GM23338 (cell line): ENCODE measurements at regions not wholly inside any gene's neighbourhood (a gene's known extent, or its start where the extent isn't known, plus 50 kb on each side); places are given as distances from the start of the nearest gene placed in this dataset.

ENCODE experiments used
- ATAC-seq: fragments of 200-7000 bp; cut with Tn5 transposase; 3 replicates; pipeline ENCODE4 v1.9.1; 2020
- DNase-seq: peaks from one replicate; pipeline ENCODE4 v3.0.0-alpha.2; 2015; ENCODE audit warnings: low spot score
- H2AFZ ChIP-seq: fragments of 200-600 bp; sonication (generic); 2 replicates; pipeline ENCODE4 v1.8.0; 2016; ENCODE audit warnings: antibody characterized with exemption, mild to moderate bottlenecking, moderate library complexity
- H3F3A ChIP-seq: fragments of 200-600 bp; sonication (generic); replicated peaks from 2 replicates; pipeline ENCODE4 v1.8.0; 2017; ENCODE audit warnings: antibody characterized with exemption, mixed run types, low read depth
- H3K27ac ChIP-seq: fragments of 200-600 bp; sonication (generic); 2 replicates; pipeline ENCODE4 v1.6.1; 2016; ENCODE audit warnings: low read depth
- H3K27me3 ChIP-seq: fragments of 200-600 bp; sonication (generic); 2 replicates; pipeline ENCODE4 v1.8.0; 2016; ENCODE audit warnings: mild to moderate bottlenecking, mixed run types, moderate library complexity; ENCODE audit not compliant: insufficient read depth
- H3K36me3 ChIP-seq: fragments of 200-600 bp; sonication (generic); 2 replicates; pipeline ENCODE4 v1.8.0; 2016; ENCODE audit warnings: mild to moderate bottlenecking; ENCODE audit not compliant: insufficient read depth
- H3K4me1 ChIP-seq: fragments of 200-600 bp; sonication (generic); 2 replicates; pipeline ENCODE4 v1.8.0; 2016; ENCODE audit warnings: mild to moderate bottlenecking, moderate library complexity; ENCODE audit not compliant: insufficient read depth
- H3K4me2 ChIP-seq: fragments of 200-600 bp; sonication (generic); 2 replicates; pipeline ENCODE4 v1.7.1; 2017; ENCODE audit warnings: mixed run types
- H3K4me3 ChIP-seq: fragments of 200-600 bp; sonication (generic); 2 replicates; pipeline ENCODE4 v1.6.1; 2016; ENCODE audit warnings: mixed run types
- H3K79me2 ChIP-seq: fragments of 200-600 bp; sonication (generic); replicated peaks from 2 replicates; pipeline ENCODE4 v1.8.0; 2017; ENCODE audit warnings: mild to moderate bottlenecking; ENCODE audit not compliant: insufficient read depth
- H3K9me2 ChIP-seq: fragments of 200-600 bp; sonication (generic); 2 replicates; pipeline ENCODE4 v1.8.0; 2017; ENCODE audit not compliant: insufficient read depth
- H4K20me1 ChIP-seq: fragments of 200-600 bp; sonication (generic); replicated peaks from 2 replicates; pipeline ENCODE4 v1.8.0; 2017; ENCODE audit warnings: mild to moderate bottlenecking; ENCODE audit not compliant: insufficient read depth
- H3K27ac Mint-ChIP-seq: 2 replicates; pipeline ENCODE4 v1.8.0; 2020; ENCODE audit warnings: inconsistent platforms, mild to moderate bottlenecking, moderate library complexity, mixed read lengths
- H3K27me3 Mint-ChIP-seq: 3 replicates; pipeline ENCODE4 v1.8.0; 2022; ENCODE audit warnings: low read depth, mild to moderate bottlenecking, moderate library complexity, mixed read lengths, inconsistent platforms; ENCODE audit not compliant: insufficient read depth, poor library complexity
- H3K36me3 Mint-ChIP-seq: 3 replicates; pipeline ENCODE4 v1.8.0; 2021; ENCODE audit warnings: low read depth, mild to moderate bottlenecking, inconsistent platforms, moderate library complexity, mixed read lengths
- H3K4me1 Mint-ChIP-seq: 3 replicates; pipeline ENCODE4 v1.8.0; 2020; ENCODE audit warnings: mild to moderate bottlenecking, inconsistent platforms, mixed read lengths
- H3K4me3 Mint-ChIP-seq: 3 replicates; pipeline ENCODE4 v1.8.0; 2021; ENCODE audit warnings: moderate library complexity, mild to moderate bottlenecking, inconsistent platforms, mixed read lengths
- H3K9me3 Mint-ChIP-seq: 3 replicates; pipeline ENCODE4 v1.8.0; 2020; ENCODE audit warnings: moderate library complexity, mild to moderate bottlenecking, inconsistent platforms, mixed read lengths
- CTCF ChIP-seq, 2 experiments: fragments of 200-600 bp in 1 of 2; sonication (generic) in 1 of 2; conservative IDR thresholded peaks; 2 replicates each; pipeline versions ENCODE4 v1.5.1 to v1.6.1; 2016 to 2017; ENCODE audit warnings: antibody characterized with exemption in 2 of 2, low read depth in 2 of 2, mild to moderate bottlenecking in 2 of 2, moderate library complexity in 1 of 2
- ETS1 ChIP-seq: IDR thresholded peaks from 2 replicates; pipeline ENCODE4 v1.6.1; 2016; ENCODE audit warnings: antibody characterized with exemption
- EZH2 ChIP-seq: fragments of 200-600 bp; sonication (generic); IDR thresholded peaks from one replicate; pipeline ENCODE4 v1.8.0; 2017; ENCODE audit warnings: antibody characterized with exemption, mild to moderate bottlenecking, low read depth; ENCODE audit not compliant: unreplicated experiment
- JUNB ChIP-seq: IDR thresholded peaks from one replicate; pipeline ENCODE4 v1.6.1; 2016; ENCODE audit warnings: antibody characterized with exemption; ENCODE audit not compliant: unreplicated experiment
- NANOG ChIP-seq: IDR thresholded peaks from 2 replicates; pipeline ENCODE4 v1.6.1; 2016; ENCODE audit warnings: antibody characterized with exemption, borderline replicate concordance
- STAT1 ChIP-seq: IDR thresholded peaks from one replicate; pipeline ENCODE4 v1.6.1; 2016; ENCODE audit warnings: antibody characterized with exemption; ENCODE audit not compliant: unreplicated experiment
- ZNF114 ChIP-seq: fragments of 250-450 bp; sonication (Bioruptor Pico); IDR thresholded peaks from 2 replicates; pipeline ENCODE4 v1.5.0; 2020; ENCODE audit warnings: mild to moderate bottlenecking, moderate library complexity
- ZNF331 ChIP-seq: fragments of 250-450 bp; sonication (Bioruptor Pico); IDR thresholded peaks from 2 replicates; pipeline ENCODE4 v1.5.0; 2020; ENCODE audit warnings: low read depth, mild to moderate bottlenecking, moderate library complexity
- ZNF462 ChIP-seq: fragments of 250-450 bp; sonication (Bioruptor Pico); IDR thresholded peaks from 2 replicates; pipeline ENCODE4 v1.5.0; 2020; ENCODE audit warnings: mild to moderate bottlenecking, moderate library complexity

GRCh38 chr2:181738563-181738962 is 58.2 kb upstream of the NEUROD1 start:
- Mint-ChIP-seq H3K4me1 (no peaks in the 10 kb centered on the region), H3K4me3 (no peak overlapping the region), H3K9me3 (peaks cover 7% of the 10 kb centered on the region; the same call in 2 of the 3 replicates), H3K27me3 (no peaks in the 10 kb centered on the region), H3K27ac (no peak overlapping the region), H3K36me3 (no peaks in the 10 kb centered on the region)
- Histone ChIP-seq H3K4me2 (no peak overlapping the region), H3K9me2 (no peaks in the 10 kb centered on the region), H2AFZ (no peak overlapping the region), H3F3A (no peaks in the 10 kb centered on the region), H3K27ac (no peak overlapping the region), H3K4me3 (no peak overlapping the region), H3K27me3 (no peaks in the 10 kb centered on the region), H3K79me2 (no peaks in the 10 kb centered on the region), H3K4me1 (no peaks in the 10 kb centered on the region), H4K20me1 (no peaks in the 10 kb centered on the region), H3K36me3 (no peaks in the 10 kb centered on the region)
- TF ChIP-seq ZNF331 (CRISPR knock-in tag): no peak
- TF ChIP-seq ZNF114 (CRISPR knock-in tag): no peak
- TF ChIP-seq ZNF462 (CRISPR knock-in tag): no peak
- no peak for TF ChIP-seq STAT1
- TF ChIP-seq EZH2: no peak
- TF ChIP-seq CTCF (conservative IDR thresholded peaks at IDR 0.05; ENCODE audit: low read depth in 2 of 2): no peak; a peak in 1 of 4 replicates
- TF ChIP-seq JUNB: no peak
- no peak for TF ChIP-seq ETS1
- no peak for TF ChIP-seq NANOG
- no peak for ATAC-seq
- DNase-seq: no peak
